ENCODE measurements at regions not wholly inside any gene's neighbourhood (a gene's known extent, or its start where the extent isn't known, plus 50 kb on each side); places are given as distances from the start of the nearest gene placed in this dataset.
"Not testable (repeated sequence)": the region's sequence is repeated elsewhere in the genome, so short reads cannot be mapped to it uniquely, and the experiment has no call there.

DNA sequence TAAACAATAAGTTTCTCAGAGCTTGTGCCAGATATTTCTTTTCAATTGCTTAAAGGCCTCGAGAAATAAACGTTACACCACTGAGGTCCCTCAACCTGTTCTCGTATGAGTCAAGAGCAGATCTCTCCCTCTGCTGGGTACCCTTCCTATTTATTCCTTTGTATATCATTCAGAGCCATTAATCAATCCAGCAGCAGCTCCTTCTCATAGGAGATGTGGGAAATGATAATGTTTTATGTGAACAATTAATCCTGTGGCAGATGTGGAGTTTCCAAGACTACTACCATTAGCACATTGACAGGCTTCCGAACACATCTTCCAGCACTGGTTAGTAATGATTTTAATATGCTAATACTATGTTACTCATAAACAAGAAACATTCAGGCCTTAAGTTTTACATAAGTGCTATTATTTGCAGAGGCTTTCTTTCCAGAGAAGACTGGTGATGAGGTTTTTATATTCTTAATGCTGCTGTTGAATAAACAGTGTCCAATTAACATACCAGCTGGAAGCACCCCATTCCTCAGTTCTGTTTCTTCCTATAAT lies 196.5 kb downstream of the ZNF608 start:
- DNase-seq (ENCODE audit: low read depth in 2 of 2), result no peak

- DNase-seq (ENCODE audit: low read depth in 2 of 2), result no peak
Observed at GRCh38 chr5:124546643-124547042, 199.8 kb downstream of the ZNF608 start.

DNA sequence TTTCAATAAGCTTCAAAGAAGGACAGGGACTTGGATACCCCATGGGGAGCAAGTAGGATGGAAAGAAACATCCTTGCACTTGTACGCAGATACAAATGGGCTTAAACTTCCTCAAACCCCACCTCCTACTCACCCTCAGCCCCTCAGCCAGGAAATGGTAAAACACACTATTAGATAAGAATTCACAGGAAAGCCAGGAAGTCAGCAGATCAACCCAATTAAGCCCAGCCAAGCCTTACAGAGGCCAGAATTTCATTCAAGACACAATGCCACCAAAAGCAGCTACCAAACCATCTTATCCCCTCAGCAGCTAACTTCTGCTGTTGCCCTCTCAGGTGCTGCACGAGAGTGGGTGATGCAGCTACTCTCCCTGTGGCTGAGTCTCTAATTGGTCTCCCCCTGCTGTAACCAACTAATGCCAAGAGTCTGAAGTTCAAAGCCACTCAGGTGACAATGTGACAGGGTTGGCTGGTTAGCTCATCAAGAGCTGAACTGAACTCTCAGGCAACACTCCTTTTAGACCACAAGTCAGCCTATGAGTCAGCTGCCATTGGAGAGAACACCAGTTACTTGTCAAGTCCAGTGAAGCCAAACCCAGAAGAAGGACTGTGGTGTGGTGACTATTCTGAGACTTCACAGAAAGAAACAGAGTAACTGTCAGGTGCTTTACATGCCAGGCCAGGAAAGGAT lies 201.9 kb downstream of the ZNF608 start:
- no peak for DNase-seq (ENCODE audit: low read depth in 2 of 2)

- no peak for DNase-seq (ENCODE audit: low read depth in 2 of 2)
Observed at GRCh38 chr5:124538931-124539330, 207.5 kb downstream of the ZNF608 start.

DNA sequence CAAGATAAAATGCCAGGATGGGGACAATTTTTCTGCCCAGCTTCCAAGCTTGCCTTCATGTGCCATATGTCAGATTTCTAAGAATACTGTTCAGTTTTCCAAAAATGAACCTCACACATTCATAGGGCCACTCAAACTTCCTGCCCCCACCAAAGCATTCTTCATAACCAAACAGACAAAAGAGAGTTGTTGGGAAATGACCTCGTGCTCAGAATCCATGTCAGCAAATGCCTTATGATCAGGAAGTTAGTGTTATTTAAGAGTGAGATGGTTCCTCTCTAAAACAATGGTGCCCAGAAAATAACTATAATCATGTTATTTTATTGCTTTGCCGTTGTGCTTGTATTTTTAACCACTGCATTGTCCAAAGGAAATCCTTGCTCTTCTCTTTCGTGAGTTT lies 208.2 kb downstream of the ZNF608 start:
- DNase-seq (ENCODE audit: low read depth in 2 of 2), result no peak

DNA sequence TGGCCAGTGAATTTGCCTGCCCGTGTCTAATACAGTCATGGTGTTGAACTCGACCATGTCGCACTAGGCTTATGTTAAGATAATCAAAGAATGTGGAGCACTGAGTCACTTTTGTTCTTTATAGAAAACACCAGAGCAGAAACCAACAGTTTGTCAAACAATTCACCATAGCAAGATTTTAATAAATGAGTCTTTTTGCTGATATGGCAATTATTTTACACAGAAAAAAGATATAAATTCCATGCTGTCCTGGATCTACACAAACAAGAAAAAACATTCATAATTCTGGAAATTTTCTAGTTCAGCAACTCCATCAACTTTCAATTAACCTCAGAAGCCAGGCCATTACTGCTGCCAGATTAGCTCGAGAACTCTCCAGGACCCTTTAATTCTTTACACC lies 208.9 kb downstream of the ZNF608 start:
- no peak for DNase-seq (ENCODE audit: low read depth in 2 of 2)

DNA sequence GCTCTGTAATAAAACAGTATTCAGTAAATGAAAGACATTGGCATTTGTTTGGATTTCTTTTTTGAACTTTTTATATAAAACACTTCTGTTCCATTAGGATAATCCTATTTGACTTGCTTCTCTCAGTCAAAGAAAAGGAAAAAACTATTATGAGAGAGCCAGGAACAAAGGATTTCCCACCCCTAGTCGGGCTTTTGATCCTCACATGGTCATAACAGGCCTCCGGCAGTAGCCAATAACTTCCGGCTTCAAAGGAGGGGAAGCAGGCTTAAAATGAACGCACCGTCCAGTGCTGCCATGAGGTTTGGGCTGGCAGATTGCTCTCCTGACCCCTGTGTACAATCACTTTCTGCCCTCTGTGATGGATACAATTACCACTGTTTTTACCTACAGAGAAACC lies 209.3 kb downstream of the ZNF608 start:
- DNase-seq (ENCODE audit: low read depth in 2 of 2), result no peak

DNA sequence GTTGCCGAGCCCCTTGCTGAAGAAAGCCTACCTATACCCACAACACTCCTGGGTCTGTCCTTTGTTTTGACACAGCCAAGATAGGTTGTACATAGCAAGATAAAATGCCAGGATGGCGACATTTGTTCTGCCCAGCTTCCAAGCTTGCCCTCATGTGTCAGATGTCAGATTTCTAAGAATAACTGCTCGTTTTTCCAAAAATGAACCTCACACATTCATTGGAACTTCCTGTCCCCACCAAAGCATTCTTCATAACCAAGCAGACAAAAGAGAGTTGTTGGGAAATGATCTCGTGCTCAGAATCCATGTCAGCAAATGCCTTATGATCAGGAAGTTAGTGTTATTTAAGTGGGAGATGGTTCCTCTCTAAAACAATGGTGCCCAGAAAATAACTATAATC lies 210.1 kb downstream of the ZNF608 start:
- DNase-seq (ENCODE audit: low read depth in 2 of 2), result no peak

- no peak for DNase-seq (ENCODE audit: low read depth in 2 of 2)
Observed at GRCh38 chr5:124530916-124531315, 215.5 kb downstream of the ZNF608 start.

DNA sequence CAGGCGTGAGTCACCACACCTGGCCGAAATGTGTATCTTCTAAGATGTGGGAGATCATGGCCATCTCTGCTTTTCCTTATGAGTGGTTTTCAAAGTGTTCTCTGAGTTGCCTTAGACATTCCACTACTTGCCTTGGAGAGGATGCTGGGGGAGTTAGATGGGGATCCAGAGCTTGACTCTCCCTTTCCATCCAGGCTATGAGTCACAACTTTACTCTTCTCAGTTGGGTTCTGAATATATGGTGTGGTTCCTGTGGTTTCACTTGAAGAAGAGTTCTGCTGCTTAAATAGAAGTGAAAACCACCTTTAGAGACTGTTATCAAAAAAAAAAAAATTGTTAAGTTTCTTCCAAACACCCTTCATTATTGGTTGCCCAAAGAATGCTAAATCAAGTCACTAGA lies 217.6 kb downstream of the ZNF608 start:
- DNase-seq (ENCODE audit: low read depth in 2 of 2), result no peak

GRCh38 chr5:124527220-124527991 lies 219.0 kb downstream of the ZNF608 start:
- no peak for DNase-seq (ENCODE audit: low read depth in 2 of 2)

GRCh38 chr5:124526079-124526478 lies 220.4 kb downstream of the ZNF608 start:
- not testable (repeated sequence) for DNase-seq (ENCODE audit: low read depth in 2 of 2)

DNA sequence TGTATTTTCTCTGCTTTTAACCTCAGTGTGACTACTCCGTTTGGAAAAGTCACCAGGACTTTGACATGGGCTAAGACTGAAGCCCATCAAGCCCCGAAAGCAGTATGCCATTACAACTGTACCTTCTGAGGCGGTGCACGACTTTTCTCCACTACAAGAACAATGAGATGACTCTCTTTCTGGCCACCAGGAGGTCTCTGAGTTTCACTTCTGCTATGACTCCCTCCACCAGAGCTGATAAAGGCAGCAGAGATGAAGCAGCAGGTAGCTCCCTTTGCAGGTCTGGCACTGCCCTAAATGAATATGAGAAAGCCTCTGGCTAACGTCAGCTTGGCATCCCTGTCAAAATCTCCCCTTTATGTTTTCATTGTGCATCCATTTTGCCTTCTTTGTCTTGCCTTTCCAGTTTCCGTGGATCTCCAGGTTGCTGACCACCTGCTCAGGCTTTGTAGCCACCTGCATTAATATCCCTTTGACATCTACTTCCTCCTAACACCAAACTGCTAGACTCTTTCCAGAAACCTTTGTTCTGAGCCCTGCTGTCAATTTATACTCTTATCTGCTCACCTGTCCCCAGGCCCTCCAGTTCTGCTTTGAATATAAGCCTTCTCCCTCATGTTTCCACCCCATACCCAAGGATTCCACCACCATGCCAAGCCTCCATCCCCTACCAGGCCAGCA lies 221.7 kb downstream of the ZNF608 start:
- no peak for DNase-seq (ENCODE audit: low read depth in 2 of 2)

GRCh38 chr5:124523897-124524296 lies 222.5 kb downstream of the ZNF608 start:
- no peak for DNase-seq (ENCODE audit: low read depth in 2 of 2)

- no peak for DNase-seq (ENCODE audit: low read depth in 2 of 2)
Observed at GRCh38 chr5:124522992-124523391, 223.4 kb downstream of the ZNF608 start.

- no peak for DNase-seq (ENCODE audit: low read depth in 2 of 2)
Observed at GRCh38 chr5:124521461-124522230, 224.8 kb downstream of the ZNF608 start.

- no peak for DNase-seq (ENCODE audit: low read depth in 2 of 2)
Observed at GRCh38 chr5:124519396-124519795, 227.0 kb downstream of the ZNF608 start.

- DNase-seq (ENCODE audit: low read depth in 2 of 2), result no peak
Observed at GRCh38 chr5:124516567-124516966, 229.9 kb downstream of the ZNF608 start.

- no peak for DNase-seq (ENCODE audit: low read depth in 2 of 2)
Observed at GRCh38 chr5:124515497-124516245, 230.8 kb downstream of the ZNF608 start.

DNA sequence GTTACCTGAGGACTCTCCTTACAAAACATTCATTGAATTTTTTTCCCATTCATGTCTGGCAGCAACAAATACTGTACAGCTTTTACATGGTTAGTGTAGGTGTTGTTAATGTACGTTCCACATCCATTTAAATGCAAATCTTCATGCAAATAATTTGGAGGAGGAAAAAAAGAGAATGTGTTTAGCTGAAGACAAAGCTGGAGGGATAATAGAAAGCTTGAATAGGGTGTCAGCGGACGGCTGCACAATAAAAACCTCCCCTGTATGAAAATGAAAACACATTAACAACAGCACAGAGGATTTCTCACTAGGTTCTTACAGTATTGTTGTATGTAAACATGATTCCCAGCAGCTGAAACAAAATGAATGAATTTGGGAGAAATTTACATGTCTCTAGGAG lies 231.5 kb downstream of the ZNF608 start:
- no peak for DNase-seq (ENCODE audit: low read depth in 2 of 2)

Measured in stimulated activated CD8-positive, alpha-beta memory T cell treated with anti-CD3 and anti-CD28 coated beads, Interleukin-7, amount 100 ng/mL, for 4 hours (primary cell).